Vagina (tissue), 2 donors: ENCODE measurements at regions not wholly inside any gene's neighbourhood (a gene's known extent, or its start where the extent isn't known, plus 50 kb on each side); places are given as distances from the start of the nearest gene placed in this dataset.

ENCODE experiments used
- DNase-seq, 2 donors: peaks; one replicate each; pipeline ENCODE4 v3.0.0-alpha.2; 2017; ENCODE audit errors: extremely low spot score in 2 of 2
- H3K27ac ChIP-seq: fragments of 200-600 bp; sonication (generic); one replicate; pipeline ENCODE4 v1.5.1; 2019
- H3K27me3 ChIP-seq: fragments of 200-600 bp; sonication (generic); one replicate; pipeline ENCODE4 v1.5.1; 2019
- H3K36me3 ChIP-seq, 2 donors: fragments of 200-600 bp; sonication (generic); one replicate each; pipeline ENCODE4 v1.5.1; 2017 to 2019
- H3K4me1 ChIP-seq: fragments of 200-600 bp; sonication (generic); one replicate; pipeline ENCODE4 v1.5.1; 2019
- H3K4me3 ChIP-seq, 2 donors: fragments of 200-600 bp; sonication (generic); 1 replicate in 1 of 2; 2 replicates in 1 of 2; pipeline ENCODE4 v1.5.1; 2016 to 2019
- H3K9me3 ChIP-seq: fragments of 200-600 bp; sonication (generic); one replicate; pipeline ENCODE4 v1.5.1; 2019
- POLR2A ChIP-seq, 2 donors: fragments of 450-650 bp; IDR thresholded peaks; one replicate each; pipeline ENCODE4 v1.6.1; 2017; ENCODE audit warnings: antibody characterized with exemption in 2 of 2, mild to moderate bottlenecking in 2 of 2, moderate library complexity in 2 of 2
- POLR2AphosphoS5 ChIP-seq, 2 donors: sonication (generic); formaldehyde crosslinking; IDR thresholded peaks; one replicate each; pipeline ENCODE4 v1.9.0; 2017; ENCODE audit warnings: antibody characterized with exemption in 2 of 2, mild to moderate bottlenecking in 2 of 2, low read depth in 1 of 2; ENCODE audit not compliant: insufficient read depth in 1 of 2
- intact Hi-C: fragments of 100-400 bp; cut with DNase I; formaldehyde crosslinking; loops from one replicate; pipeline ENCODE4 v1.15.1; 2023
- TF ChIP-seq, protein P1 (sequence below), 3 experiments: fragments of 450-650 bp in 2 of 3; fragments of 200-600 bp in 1 of 3; sonication (generic) in 1 of 3; IDR thresholded peaks; one replicate each; pipeline ENCODE4 v1.5.1; 2017 to 2019; ENCODE audit warnings: antibody characterized with exemption in 3 of 3, mild to moderate bottlenecking in 2 of 3, moderate library complexity in 2 of 3

- TF ChIP-seq POLR2A (IDR thresholded peaks at IDR 0.05) (no peak), POLR2AphosphoS5 (IDR thresholded peaks at IDR 0.05; ENCODE audit: insufficient read depth in 1 of 2, low read depth in 1 of 2) (no peak)
- TF ChIP-seq, protein P1, sequence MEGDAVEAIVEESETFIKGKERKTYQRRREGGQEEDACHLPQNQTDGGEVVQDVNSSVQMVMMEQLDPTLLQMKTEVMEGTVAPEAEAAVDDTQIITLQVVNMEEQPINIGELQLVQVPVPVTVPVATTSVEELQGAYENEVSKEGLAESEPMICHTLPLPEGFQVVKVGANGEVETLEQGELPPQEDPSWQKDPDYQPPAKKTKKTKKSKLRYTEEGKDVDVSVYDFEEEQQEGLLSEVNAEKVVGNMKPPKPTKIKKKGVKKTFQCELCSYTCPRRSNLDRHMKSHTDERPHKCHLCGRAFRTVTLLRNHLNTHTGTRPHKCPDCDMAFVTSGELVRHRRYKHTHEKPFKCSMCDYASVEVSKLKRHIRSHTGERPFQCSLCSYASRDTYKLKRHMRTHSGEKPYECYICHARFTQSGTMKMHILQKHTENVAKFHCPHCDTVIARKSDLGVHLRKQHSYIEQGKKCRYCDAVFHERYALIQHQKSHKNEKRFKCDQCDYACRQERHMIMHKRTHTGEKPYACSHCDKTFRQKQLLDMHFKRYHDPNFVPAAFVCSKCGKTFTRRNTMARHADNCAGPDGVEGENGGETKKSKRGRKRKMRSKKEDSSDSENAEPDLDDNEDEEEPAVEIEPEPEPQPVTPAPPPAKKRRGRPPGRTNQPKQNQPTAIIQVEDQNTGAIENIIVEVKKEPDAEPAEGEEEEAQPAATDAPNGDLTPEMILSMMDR (IDR thresholded peaks at IDR 0.05) = no peak
- Histone ChIP-seq H3K4me3 (no peak overlapping the region), H3K9me3 (no peaks in the 10 kb centered on the region), H3K27ac (no peak overlapping the region), H3K36me3 (no peaks in the 10 kb centered on the region), H3K4me1 (no peaks in the 10 kb centered on the region), H3K27me3 (no peaks in the 10 kb centered on the region)
- DNase-seq = no peak
- intact Hi-C loops = no loop called here
Measured at GRCh38 chr1:214154596-214155292, 126.2 kb upstream of the SMYD2 start.

DNA sequence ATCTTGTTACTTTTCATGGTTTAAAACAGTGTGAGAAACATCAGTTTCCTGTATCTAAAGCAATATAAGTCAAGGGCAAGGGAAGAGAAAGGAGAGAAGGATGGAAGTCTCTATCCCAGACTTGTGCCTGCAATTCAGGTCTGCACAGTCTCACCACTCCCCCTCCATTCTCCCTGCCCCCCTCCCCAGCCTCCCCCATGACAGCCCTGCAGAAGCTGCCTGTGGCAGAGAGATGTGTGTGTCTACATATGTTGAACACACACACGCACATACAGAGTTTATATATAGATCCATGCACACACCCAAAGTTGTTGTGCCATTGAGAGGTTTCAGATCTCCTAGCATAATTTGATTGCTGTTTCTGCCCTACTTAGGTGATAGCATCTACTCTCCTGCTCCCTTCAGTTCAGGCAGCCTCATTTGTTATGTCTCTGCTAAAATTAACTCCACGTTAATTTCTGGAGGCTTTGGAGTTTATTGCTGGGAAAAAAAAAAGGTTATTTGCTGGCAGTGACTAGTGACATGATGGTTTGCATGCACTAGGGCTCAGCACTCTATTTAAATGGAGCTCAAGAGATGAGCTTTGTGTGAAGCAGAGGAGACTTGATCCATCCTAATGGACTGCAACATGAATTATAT is 124.9 kb upstream of the SMYD2 start:
- Histone ChIP-seq H3K27ac (no peak overlapping the region), H3K4me1 (no peaks in the 10 kb centered on the region), H3K4me3 (no peak overlapping the region), H3K27me3 (no peaks in the 10 kb centered on the region), H3K9me3 (no peaks in the 10 kb centered on the region), H3K36me3 (no peaks in the 10 kb centered on the region)
- no peak for DNase-seq
- TF ChIP-seq, protein P1 (IDR thresholded peaks at IDR 0.05) = no peak
- TF ChIP-seq POLR2AphosphoS5 (IDR thresholded peaks at IDR 0.05; ENCODE audit: insufficient read depth in 1 of 2, low read depth in 1 of 2) (no peak), POLR2A (IDR thresholded peaks at IDR 0.05) (no peak)
- intact Hi-C loops = no loop called here

GRCh38 chr1:214164173-214164572 is 116.8 kb upstream of the SMYD2 start:
- Histone ChIP-seq H3K4me1 (no peaks in the 10 kb centered on the region), H3K36me3 (no peaks in the 10 kb centered on the region), H3K27me3 (no peaks in the 10 kb centered on the region), H3K27ac (no peak overlapping the region), H3K4me3 (no peak overlapping the region), H3K9me3 (no peaks in the 10 kb centered on the region)
- DNase-seq = no peak
- intact Hi-C loops = no loop called here
- TF ChIP-seq, protein P1 (IDR thresholded peaks at IDR 0.05) = no peak
- TF ChIP-seq POLR2A (IDR thresholded peaks at IDR 0.05) (no peak), POLR2AphosphoS5 (IDR thresholded peaks at IDR 0.05; ENCODE audit: insufficient read depth in 1 of 2, low read depth in 1 of 2) (no peak)

GRCh38 chr1:214165850-214166374 is 115.0 kb upstream of the SMYD2 start:
- Histone ChIP-seq H3K4me1 (no peaks in the 10 kb centered on the region), H3K27me3 (no peaks in the 10 kb centered on the region), H3K27ac (no peak overlapping the region), H3K4me3 (no peak overlapping the region), H3K36me3 (no peaks in the 10 kb centered on the region), H3K9me3 (no peaks in the 10 kb centered on the region)
- TF ChIP-seq POLR2A (IDR thresholded peaks at IDR 0.05) (no peak), POLR2AphosphoS5 (IDR thresholded peaks at IDR 0.05; ENCODE audit: insufficient read depth in 1 of 2, low read depth in 1 of 2) (no peak)
- TF ChIP-seq, protein P1 (IDR thresholded peaks at IDR 0.05) = no peak
- DNase-seq = no peak
- intact Hi-C loops = no loop called here
